Nephron progenitor cell (in vitro differentiated cells): ENCODE measurements at regions not wholly inside any gene's neighbourhood (a gene's known extent, or its start where the extent isn't known, plus 50 kb on each side); places are given as distances from the start of the nearest gene placed in this dataset.

Experiments
- DNase-seq: peaks from one replicate; pipeline ENCODE4 v3.0.0; 2021
- H3K27ac Mint-ChIP-seq: 2 replicates; pipeline ENCODE4 v1.8.0; 2021; ENCODE audit warnings: mild to moderate bottlenecking, moderate library complexity, mixed read lengths
- H3K27me3 Mint-ChIP-seq: 2 replicates; pipeline ENCODE4 v1.8.0; 2021; ENCODE audit warnings: mild to moderate bottlenecking, low read depth, mixed read lengths; ENCODE audit not compliant: poor library complexity
- H3K36me3 Mint-ChIP-seq: 2 replicates; pipeline ENCODE4 v1.8.0; 2021; ENCODE audit warnings: low read depth, mixed read lengths
- H3K4me1 Mint-ChIP-seq: 2 replicates; pipeline ENCODE4 v1.8.0; 2021; ENCODE audit warnings: mixed read lengths
- H3K4me3 Mint-ChIP-seq: 2 replicates; pipeline ENCODE4 v1.8.0; 2021; ENCODE audit warnings: mild to moderate bottlenecking, moderate library complexity, mixed read lengths
- H3K9me3 Mint-ChIP-seq: 2 replicates; pipeline ENCODE4 v1.8.0; 2021; ENCODE audit warnings: mild to moderate bottlenecking, moderate library complexity, mixed read lengths
- TF ChIP-seq, protein P1 (sequence below): fragments of 200-600 bp; sonication (generic); IDR thresholded peaks from 2 replicates; pipeline ENCODE4 v1.5.0; 2021; ENCODE audit warnings: antibody characterized with exemption

DNA sequence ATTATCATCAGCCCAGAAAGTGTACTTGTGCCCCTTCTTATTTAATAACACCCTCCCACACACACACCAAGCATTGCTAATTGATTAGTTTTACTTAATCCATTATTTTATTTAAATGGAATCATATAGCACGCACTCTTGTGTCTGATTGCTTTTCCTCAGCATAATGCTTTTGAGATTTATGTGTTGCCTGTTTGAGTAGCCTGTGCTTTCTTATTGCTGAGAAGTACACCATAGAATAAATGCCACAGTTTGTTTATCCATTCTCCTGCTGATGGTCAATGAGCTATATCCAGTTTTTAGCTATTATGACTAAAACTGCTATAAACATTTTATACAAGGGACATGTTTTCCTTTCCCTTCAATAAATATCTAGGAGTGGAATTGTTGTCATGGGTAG is 409.9 kb upstream of the PDE3A start:
- Mint-ChIP-seq H3K27ac (no peak overlapping the region), H3K36me3 (no peaks in the 10 kb centered on the region), H3K27me3 (no peaks in the 10 kb centered on the region), H3K4me3 (no peak overlapping the region), H3K9me3 (peaks cover 3% of the 10 kb centered on the region), H3K4me1 (peaks cover 33% of the 10 kb centered on the region)
- DNase-seq: no peak
- TF ChIP-seq, protein P1, sequence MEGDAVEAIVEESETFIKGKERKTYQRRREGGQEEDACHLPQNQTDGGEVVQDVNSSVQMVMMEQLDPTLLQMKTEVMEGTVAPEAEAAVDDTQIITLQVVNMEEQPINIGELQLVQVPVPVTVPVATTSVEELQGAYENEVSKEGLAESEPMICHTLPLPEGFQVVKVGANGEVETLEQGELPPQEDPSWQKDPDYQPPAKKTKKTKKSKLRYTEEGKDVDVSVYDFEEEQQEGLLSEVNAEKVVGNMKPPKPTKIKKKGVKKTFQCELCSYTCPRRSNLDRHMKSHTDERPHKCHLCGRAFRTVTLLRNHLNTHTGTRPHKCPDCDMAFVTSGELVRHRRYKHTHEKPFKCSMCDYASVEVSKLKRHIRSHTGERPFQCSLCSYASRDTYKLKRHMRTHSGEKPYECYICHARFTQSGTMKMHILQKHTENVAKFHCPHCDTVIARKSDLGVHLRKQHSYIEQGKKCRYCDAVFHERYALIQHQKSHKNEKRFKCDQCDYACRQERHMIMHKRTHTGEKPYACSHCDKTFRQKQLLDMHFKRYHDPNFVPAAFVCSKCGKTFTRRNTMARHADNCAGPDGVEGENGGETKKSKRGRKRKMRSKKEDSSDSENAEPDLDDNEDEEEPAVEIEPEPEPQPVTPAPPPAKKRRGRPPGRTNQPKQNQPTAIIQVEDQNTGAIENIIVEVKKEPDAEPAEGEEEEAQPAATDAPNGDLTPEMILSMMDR: no peak

DNA sequence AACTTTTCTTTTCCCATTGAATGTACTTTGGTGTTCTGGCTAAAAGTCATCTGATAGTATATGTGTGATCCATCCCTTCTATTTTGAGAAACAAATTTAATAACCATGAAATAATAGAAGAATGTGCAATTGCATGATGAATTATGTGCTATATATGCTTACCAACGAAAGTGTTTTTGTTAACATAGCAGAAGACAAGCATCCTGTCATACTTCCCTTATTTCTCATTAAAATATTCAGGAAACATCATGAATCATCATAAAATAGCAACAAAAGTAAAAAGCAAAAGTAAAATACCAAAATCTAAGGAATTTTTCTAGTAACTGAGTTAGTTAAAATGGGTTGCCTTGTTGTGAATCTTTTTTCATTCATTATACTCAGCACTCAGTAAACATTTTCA is 409.0 kb upstream of the PDE3A start:
- peaks cover 3% of the 10 kb centered on the region for H3K9me3 Mint-ChIP-seq
- no peak for DNase-seq
- TF ChIP-seq, protein P1: no peak
- no peak overlapping the region for H3K27ac Mint-ChIP-seq
- no peak overlapping the region for H3K4me3 Mint-ChIP-seq
- no peaks in the 10 kb centered on the region for H3K36me3 Mint-ChIP-seq
- H3K4me1 Mint-ChIP-seq: peaks cover 33% of the 10 kb centered on the region
- no peaks in the 10 kb centered on the region for H3K27me3 Mint-ChIP-seq

DNA sequence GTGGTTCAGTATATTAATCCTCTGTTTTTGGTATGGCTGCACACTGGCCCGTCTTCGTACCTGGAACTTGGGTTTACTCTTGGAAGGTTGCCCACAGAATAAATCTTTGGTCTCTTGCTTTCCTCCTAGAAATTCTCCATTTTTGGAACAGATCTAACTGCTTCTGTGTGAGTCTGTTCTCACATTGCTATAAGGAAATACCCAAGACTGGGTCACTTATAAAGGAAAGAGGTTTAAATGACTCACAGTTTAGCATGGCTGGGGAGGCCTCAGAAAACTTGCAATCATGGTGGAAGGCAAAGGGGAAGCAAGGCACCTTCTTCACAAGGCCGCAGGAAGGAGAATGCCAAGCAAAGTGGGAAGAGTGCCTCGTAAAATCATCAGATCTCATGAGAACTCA is 407.8 kb upstream of the PDE3A start:
- Mint-ChIP-seq H3K4me3 (no peak overlapping the region), H3K36me3 (no peaks in the 10 kb centered on the region), H3K4me1 (peaks cover 31% of the 10 kb centered on the region), H3K9me3 (peaks cover 3% of the 10 kb centered on the region), H3K27ac (no peak overlapping the region), H3K27me3 (no peaks in the 10 kb centered on the region)
- TF ChIP-seq, protein P1: no peak
- no peak for DNase-seq

DNA sequence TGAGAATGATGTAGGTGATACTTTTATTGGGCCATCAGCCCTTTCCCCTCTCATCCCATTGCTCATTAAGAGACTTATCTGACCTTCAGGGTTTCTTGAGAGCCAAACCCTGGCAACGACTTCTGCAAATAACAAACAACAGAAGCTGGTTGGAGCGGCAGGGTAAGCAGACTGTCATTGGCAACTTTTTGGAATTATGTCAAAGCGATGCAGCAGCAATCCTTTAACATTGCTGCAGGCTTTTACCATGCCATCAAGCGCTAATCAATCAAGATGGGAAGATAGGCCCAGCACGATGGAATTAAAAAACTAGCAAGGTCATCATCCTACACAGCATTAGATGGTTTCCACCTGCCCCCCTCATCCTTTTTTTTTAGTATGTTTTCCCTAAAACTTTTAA is 406.1 kb upstream of the PDE3A start:
- Mint-ChIP-seq H3K27ac (no peak overlapping the region), H3K36me3 (no peaks in the 10 kb centered on the region), H3K4me3 (no peak overlapping the region), H3K9me3 (peaks cover 3% of the 10 kb centered on the region), H3K27me3 (no peaks in the 10 kb centered on the region), H3K4me1 (peaks cover 26% of the 10 kb centered on the region)
- TF ChIP-seq, protein P1: no peak
- no peak for DNase-seq

DNA sequence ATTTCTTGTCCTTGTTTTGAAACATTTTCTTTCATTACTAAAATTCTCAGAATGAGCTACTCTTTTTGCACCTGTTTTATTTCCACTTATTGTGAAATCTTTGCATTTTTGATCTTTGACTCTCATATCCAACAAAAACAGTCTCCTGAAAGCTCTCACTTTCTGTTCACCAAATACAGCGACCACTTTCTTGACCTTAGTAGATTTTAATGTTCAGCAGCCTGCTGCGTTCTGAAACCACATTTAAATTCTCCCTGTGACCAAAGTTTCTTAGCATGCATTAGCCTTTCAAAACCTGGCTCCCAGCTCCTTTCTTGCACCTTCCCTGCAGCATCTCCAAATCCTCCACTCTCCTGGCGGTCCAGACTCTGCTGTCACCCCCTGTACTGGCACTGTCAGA is 404.4 kb upstream of the PDE3A start:
- TF ChIP-seq, protein P1: no peak
- no peaks in the 10 kb centered on the region for H3K36me3 Mint-ChIP-seq
- H3K4me3 Mint-ChIP-seq: no peak overlapping the region
- no peak for DNase-seq
- peaks cover 29% of the 10 kb centered on the region for H3K4me1 Mint-ChIP-seq
- peaks cover 3% of the 10 kb centered on the region for H3K9me3 Mint-ChIP-seq
- no peak overlapping the region for H3K27ac Mint-ChIP-seq
- no peaks in the 10 kb centered on the region for H3K27me3 Mint-ChIP-seq

DNA sequence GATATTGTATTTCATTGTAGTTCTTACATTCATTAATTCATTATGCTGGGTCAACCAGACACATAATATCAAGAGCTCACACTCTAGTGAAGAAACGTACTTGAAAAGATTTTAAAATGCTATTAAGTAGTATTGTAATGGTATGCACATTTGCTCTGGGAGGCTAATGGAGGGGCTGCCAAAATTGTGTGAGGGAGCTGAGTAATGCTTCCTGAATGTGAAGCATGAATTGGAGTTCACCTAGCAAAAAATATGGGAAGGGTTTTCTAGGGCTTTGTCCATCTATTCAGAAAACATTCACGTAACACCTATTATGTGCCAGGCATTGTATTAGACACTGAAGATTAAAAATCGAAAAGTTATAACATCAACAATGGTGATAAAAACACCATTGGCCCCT is 403.8 kb upstream of the PDE3A start:
- H3K27ac Mint-ChIP-seq: no peak overlapping the region
- no peak overlapping the region for H3K4me3 Mint-ChIP-seq
- H3K4me1 Mint-ChIP-seq: peaks cover 35% of the 10 kb centered on the region
- peaks cover 3% of the 10 kb centered on the region for H3K9me3 Mint-ChIP-seq
- no peaks in the 10 kb centered on the region for H3K36me3 Mint-ChIP-seq
- DNase-seq: no peak
- TF ChIP-seq, protein P1: no peak
- no peaks in the 10 kb centered on the region for H3K27me3 Mint-ChIP-seq
